Large intestine (tissue), 3 donors: ENCODE measurements at regions not wholly inside any gene's neighbourhood (a gene's known extent, or its start where the extent isn't known, plus 50 kb on each side); places are given as distances from the start of the nearest gene placed in this dataset.
"Not testable (repeated sequence)": the region's sequence is repeated elsewhere in the genome, so short reads cannot be mapped to it uniquely, and the experiment has no call there.

Experiments
- DNase-seq, 2 donors: peaks; one replicate each; pipeline versions ENCODE4 v3.0.0 to v3.0.0-alpha.2; 2013
- H3K27ac ChIP-seq: one replicate; pipeline ENCODE4 v1.5.1; 2013; ENCODE audit warnings: low read length
- H3K27me3 ChIP-seq: 2 replicates; pipeline ENCODE4 v1.6.1; 2013; ENCODE audit warnings: low read length; ENCODE audit not compliant: control insufficient read depth, insufficient read depth
- H3K36me3 ChIP-seq: 2 replicates; pipeline ENCODE4 v1.6.1; 2013; ENCODE audit warnings: low read length; ENCODE audit not compliant: control insufficient read depth, insufficient read depth
- H3K4me1 ChIP-seq: one replicate; pipeline ENCODE4 v1.6.1; 2013; ENCODE audit warnings: low read length; ENCODE audit not compliant: control insufficient read depth, insufficient read depth
- H3K4me3 ChIP-seq: one replicate; pipeline ENCODE4 v1.5.1; 2013; ENCODE audit warnings: low read length
- H3K9me3 ChIP-seq: one replicate; pipeline ENCODE4 v1.6.1; 2013; ENCODE audit warnings: mild to moderate bottlenecking, low read depth, low read length, moderate library complexity; ENCODE audit not compliant: control insufficient read depth
- WGBS: methylation state at CpG from one replicate; pipeline ENCODE4 v1.1.5; 2013; ENCODE audit warnings: low lambda C conversion rate; ENCODE audit not compliant: insufficient coverage; 5-methylcytosine and 5-hydroxymethylcytosine counted together

GRCh38 chr9:81312346-81312745 lies 377.0 kb downstream of the TLE1 start:
- no peaks in the 10 kb centered on the region for H3K36me3 ChIP-seq
- no CpG with 5 or more reads among the region's 3 CpGs for WGBS
- H3K27me3 ChIP-seq, result no peaks in the 10 kb centered on the region
- no peaks in the 10 kb centered on the region for H3K4me1 ChIP-seq
- no peaks in the 10 kb centered on the region for H3K9me3 ChIP-seq
- no peak overlapping the region for H3K4me3 ChIP-seq
- DNase-seq, result no peak
- H3K27ac ChIP-seq, result no peak overlapping the region

GRCh38 chr9:81308404-81308803 lies 380.9 kb downstream of the TLE1 start:
- WGBS, result no CpG with 5 or more reads among the region's 4 CpGs
- Histone ChIP-seq H3K27me3 (no peaks in the 10 kb centered on the region), H3K36me3 (no peaks in the 10 kb centered on the region), H3K4me3 (no peak overlapping the region), H3K4me1 (no peaks in the 10 kb centered on the region), H3K9me3 (no peaks in the 10 kb centered on the region), H3K27ac (no peak overlapping the region)
- no peak for DNase-seq

- H3K9me3 ChIP-seq, H3K4me3 ChIP-seq, H3K27ac ChIP-seq, DNase-seq, H3K4me1 ChIP-seq, H3K27me3 ChIP-seq, H3K36me3 ChIP-seq: not testable (repeated sequence)
- no CpG with 5 or more reads among the region's 5 CpGs for WGBS
Measured at GRCh38 chr9:81307791-81308190, 381.6 kb downstream of the TLE1 start.

- WGBS, result 81% methylated on average over 4 of the region's 6 CpGs
- Histone ChIP-seq H3K27me3 (no peaks in the 10 kb centered on the region), H3K9me3 (no peaks in the 10 kb centered on the region), H3K4me1 (no peaks in the 10 kb centered on the region), H3K36me3 (no peaks in the 10 kb centered on the region), H3K4me3 (no peak overlapping the region), H3K27ac (no peak overlapping the region)
- no peak for DNase-seq
Measured at GRCh38 chr9:81305561-81306182, 383.7 kb downstream of the TLE1 start.

GRCh38 chr9:81303658-81304057 lies 385.7 kb downstream of the TLE1 start:
- WGBS, result 100% methylated on average over 1 of the region's 5 CpGs
- H3K27ac ChIP-seq, result no peak overlapping the region
- no peak for DNase-seq
- no peaks in the 10 kb centered on the region for H3K4me1 ChIP-seq
- H3K27me3 ChIP-seq, result no peaks in the 10 kb centered on the region
- H3K36me3 ChIP-seq, result no peaks in the 10 kb centered on the region
- no peaks in the 10 kb centered on the region for H3K9me3 ChIP-seq
- no peak overlapping the region for H3K4me3 ChIP-seq

- no peak overlapping the region for H3K27ac ChIP-seq
- H3K4me3 ChIP-seq, result no peak overlapping the region
- H3K36me3 ChIP-seq, result no peaks in the 10 kb centered on the region
- no peak for DNase-seq
- H3K27me3 ChIP-seq, result no peaks in the 10 kb centered on the region
- no peaks in the 10 kb centered on the region for H3K9me3 ChIP-seq
- no peaks in the 10 kb centered on the region for H3K4me1 ChIP-seq
Measured at GRCh38 chr9:81293651-81294050, 395.7 kb downstream of the TLE1 start.

- Histone ChIP-seq H3K27me3 (no peaks in the 10 kb centered on the region), H3K9me3 (no peaks in the 10 kb centered on the region), H3K36me3 (no peaks in the 10 kb centered on the region), H3K27ac (no peak overlapping the region), H3K4me3 (no peak overlapping the region), H3K4me1 (no peaks in the 10 kb centered on the region)
- DNase-seq, result no peak
- WGBS, result no CpG with 5 or more reads among the region's 7 CpGs
Measured at GRCh38 chr9:81292056-81292805, 397.1 kb downstream of the TLE1 start.

- Histone ChIP-seq H3K9me3 (no peaks in the 10 kb centered on the region), H3K36me3 (no peaks in the 10 kb centered on the region), H3K27me3 (no peaks in the 10 kb centered on the region), H3K4me3 (no peak overlapping the region), H3K4me1 (no peaks in the 10 kb centered on the region), H3K27ac (no peak overlapping the region)
- DNase-seq, result no peak
- WGBS, result no CpG with 5 or more reads among the region's 1 CpG
Measured at GRCh38 chr9:81289622-81290021, 399.7 kb downstream of the TLE1 start.

- Histone ChIP-seq H3K27me3 (no peaks in the 10 kb centered on the region), H3K9me3 (no peaks in the 10 kb centered on the region), H3K27ac (no peak overlapping the region), H3K36me3 (no peaks in the 10 kb centered on the region), H3K4me1 (no peaks in the 10 kb centered on the region), H3K4me3 (no peak overlapping the region)
- no peak for DNase-seq
- 100% methylated on average over 1 of the region's 1 CpG for whole genome bisulfite sequencing
Measured at GRCh38 chr9:81268048-81268447, 421.3 kb downstream of the TLE1 start.

GRCh38 chr9:81266674-81267073 lies 422.7 kb downstream of the TLE1 start:
- no peak overlapping the region for H3K27ac ChIP-seq
- H3K4me1 ChIP-seq, result no peaks in the 10 kb centered on the region
- H3K36me3 ChIP-seq, result no peaks in the 10 kb centered on the region
- no peak overlapping the region for H3K4me3 ChIP-seq
- no peak for DNase-seq
- H3K27me3 ChIP-seq, result no peaks in the 10 kb centered on the region
- H3K9me3 ChIP-seq, result no peaks in the 10 kb centered on the region

GRCh38 chr9:81266086-81266485 lies 423.3 kb downstream of the TLE1 start:
- Histone ChIP-seq H3K27ac (no peak overlapping the region), H3K36me3 (no peaks in the 10 kb centered on the region), H3K27me3 (no peaks in the 10 kb centered on the region), H3K4me1 (no peaks in the 10 kb centered on the region), H3K9me3 (no peaks in the 10 kb centered on the region), H3K4me3 (no peak overlapping the region)
- no peak for DNase-seq
- no CpG with 5 or more reads among the region's 2 CpGs for WGBS
